Vagina (tissue), 2 donors: ENCODE measurements at regions not wholly inside any gene's neighbourhood (a gene's known extent, or its start where the extent isn't known, plus 50 kb on each side); places are given as distances from the start of the nearest gene placed in this dataset.

Experiments
- DNase-seq, 2 donors: peaks; one replicate each; pipeline ENCODE4 v3.0.0-alpha.2; 2017; ENCODE audit errors: extremely low spot score in 2 of 2
- H3K27ac ChIP-seq: fragments of 200-600 bp; sonication (generic); one replicate; pipeline ENCODE4 v1.5.1; 2019
- H3K27me3 ChIP-seq: fragments of 200-600 bp; sonication (generic); one replicate; pipeline ENCODE4 v1.5.1; 2019
- H3K36me3 ChIP-seq, 2 donors: fragments of 200-600 bp; sonication (generic); one replicate each; pipeline ENCODE4 v1.5.1; 2017 to 2019
- H3K4me1 ChIP-seq: fragments of 200-600 bp; sonication (generic); one replicate; pipeline ENCODE4 v1.5.1; 2019
- H3K4me3 ChIP-seq, 2 donors: fragments of 200-600 bp; sonication (generic); 1 replicate in 1 of 2; 2 replicates in 1 of 2; pipeline ENCODE4 v1.5.1; 2016 to 2019
- H3K9me3 ChIP-seq: fragments of 200-600 bp; sonication (generic); one replicate; pipeline ENCODE4 v1.5.1; 2019
- POLR2A ChIP-seq, 2 donors: fragments of 450-650 bp; IDR thresholded peaks; one replicate each; pipeline ENCODE4 v1.6.1; 2017; ENCODE audit warnings: antibody characterized with exemption in 2 of 2, mild to moderate bottlenecking in 2 of 2, moderate library complexity in 2 of 2
- POLR2AphosphoS5 ChIP-seq, 2 donors: sonication (generic); formaldehyde crosslinking; IDR thresholded peaks; one replicate each; pipeline ENCODE4 v1.9.0; 2017; ENCODE audit warnings: antibody characterized with exemption in 2 of 2, mild to moderate bottlenecking in 2 of 2, low read depth in 1 of 2; ENCODE audit not compliant: insufficient read depth in 1 of 2
- intact Hi-C: fragments of 100-400 bp; cut with DNase I; formaldehyde crosslinking; loops from one replicate; pipeline ENCODE4 v1.15.1; 2023
- TF ChIP-seq, protein P1 (sequence below), 3 experiments: fragments of 450-650 bp in 2 of 3; fragments of 200-600 bp in 1 of 3; sonication (generic) in 1 of 3; IDR thresholded peaks; one replicate each; pipeline ENCODE4 v1.5.1; 2017 to 2019; ENCODE audit warnings: antibody characterized with exemption in 3 of 3, mild to moderate bottlenecking in 2 of 3, moderate library complexity in 2 of 3

GRCh38 chr4:175234162-175234561 is 316.0 kb downstream of the ADAM29 start:
- Histone ChIP-seq H3K27me3 (no peaks in the 10 kb centered on the region), H3K36me3 (no peaks in the 10 kb centered on the region), H3K4me1 (no peaks in the 10 kb centered on the region), H3K27ac (no peak overlapping the region), H3K4me3 (no peak overlapping the region), H3K9me3 (no peaks in the 10 kb centered on the region)
- TF ChIP-seq POLR2A (IDR thresholded peaks at IDR 0.05) (no peak), POLR2AphosphoS5 (IDR thresholded peaks at IDR 0.05; ENCODE audit: insufficient read depth in 1 of 2, low read depth in 1 of 2) (no peak)
- TF ChIP-seq, protein P1, sequence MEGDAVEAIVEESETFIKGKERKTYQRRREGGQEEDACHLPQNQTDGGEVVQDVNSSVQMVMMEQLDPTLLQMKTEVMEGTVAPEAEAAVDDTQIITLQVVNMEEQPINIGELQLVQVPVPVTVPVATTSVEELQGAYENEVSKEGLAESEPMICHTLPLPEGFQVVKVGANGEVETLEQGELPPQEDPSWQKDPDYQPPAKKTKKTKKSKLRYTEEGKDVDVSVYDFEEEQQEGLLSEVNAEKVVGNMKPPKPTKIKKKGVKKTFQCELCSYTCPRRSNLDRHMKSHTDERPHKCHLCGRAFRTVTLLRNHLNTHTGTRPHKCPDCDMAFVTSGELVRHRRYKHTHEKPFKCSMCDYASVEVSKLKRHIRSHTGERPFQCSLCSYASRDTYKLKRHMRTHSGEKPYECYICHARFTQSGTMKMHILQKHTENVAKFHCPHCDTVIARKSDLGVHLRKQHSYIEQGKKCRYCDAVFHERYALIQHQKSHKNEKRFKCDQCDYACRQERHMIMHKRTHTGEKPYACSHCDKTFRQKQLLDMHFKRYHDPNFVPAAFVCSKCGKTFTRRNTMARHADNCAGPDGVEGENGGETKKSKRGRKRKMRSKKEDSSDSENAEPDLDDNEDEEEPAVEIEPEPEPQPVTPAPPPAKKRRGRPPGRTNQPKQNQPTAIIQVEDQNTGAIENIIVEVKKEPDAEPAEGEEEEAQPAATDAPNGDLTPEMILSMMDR (IDR thresholded peaks at IDR 0.05) = no peak
- intact Hi-C loops = no loop called here
- no peak for DNase-seq

GRCh38 chr4:175238827-175239517 is 320.8 kb downstream of the ADAM29 start:
- no peaks in the 10 kb centered on the region for H3K27me3 ChIP-seq
- no peak overlapping the region for H3K27ac ChIP-seq
- intact Hi-C loops = no loop called here
- TF ChIP-seq, protein P1 (IDR thresholded peaks at IDR 0.05) = no peak
- TF ChIP-seq POLR2A (IDR thresholded peaks at IDR 0.05) (no peak), POLR2AphosphoS5 (IDR thresholded peaks at IDR 0.05; ENCODE audit: insufficient read depth in 1 of 2, low read depth in 1 of 2) (no peak)
- DNase-seq = no peak
- H3K36me3 ChIP-seq = no peaks in the 10 kb centered on the region
- H3K9me3 ChIP-seq = no peaks in the 10 kb centered on the region
- H3K4me3 ChIP-seq = no peak overlapping the region
- H3K4me1 ChIP-seq = no peaks in the 10 kb centered on the region

GRCh38 chr4:175246941-175247340 is 328.8 kb downstream of the ADAM29 start:
- DNase-seq = no peak

GRCh38 chr4:175252642-175253041 is 334.5 kb downstream of the ADAM29 start:
- Histone ChIP-seq H3K4me3 (no peak overlapping the region), H3K9me3 (no peaks in the 10 kb centered on the region), H3K36me3 (no peaks in the 10 kb centered on the region), H3K27me3 (no peaks in the 10 kb centered on the region), H3K27ac (no peak overlapping the region), H3K4me1 (no peaks in the 10 kb centered on the region)
- intact Hi-C loops = no loop called here
- no peak for DNase-seq
- TF ChIP-seq POLR2A (IDR thresholded peaks at IDR 0.05) (no peak), POLR2AphosphoS5 (IDR thresholded peaks at IDR 0.05; ENCODE audit: insufficient read depth in 1 of 2, low read depth in 1 of 2) (no peak)
- TF ChIP-seq, protein P1 (IDR thresholded peaks at IDR 0.05) = no peak

More at GRCh38 chr4:175246941-175247340, 328.8 kb downstream of the ADAM29 start:
- no peaks in the 10 kb centered on the region for H3K9me3 ChIP-seq
- no peaks in the 10 kb centered on the region for H3K27me3 ChIP-seq
- no peaks in the 10 kb centered on the region for H3K4me1 ChIP-seq
- H3K4me3 ChIP-seq = no peak overlapping the region
- intact Hi-C loops = no loop called here
- TF ChIP-seq, protein P1 (IDR thresholded peaks at IDR 0.05) = no peak
- TF ChIP-seq POLR2A (IDR thresholded peaks at IDR 0.05) = no peak
- no peak for TF ChIP-seq POLR2AphosphoS5 (IDR thresholded peaks at IDR 0.05; ENCODE audit: insufficient read depth in 1 of 2, low read depth in 1 of 2)
- H3K36me3 ChIP-seq = no peaks in the 10 kb centered on the region
- H3K27ac ChIP-seq = no peak overlapping the region

DNA sequence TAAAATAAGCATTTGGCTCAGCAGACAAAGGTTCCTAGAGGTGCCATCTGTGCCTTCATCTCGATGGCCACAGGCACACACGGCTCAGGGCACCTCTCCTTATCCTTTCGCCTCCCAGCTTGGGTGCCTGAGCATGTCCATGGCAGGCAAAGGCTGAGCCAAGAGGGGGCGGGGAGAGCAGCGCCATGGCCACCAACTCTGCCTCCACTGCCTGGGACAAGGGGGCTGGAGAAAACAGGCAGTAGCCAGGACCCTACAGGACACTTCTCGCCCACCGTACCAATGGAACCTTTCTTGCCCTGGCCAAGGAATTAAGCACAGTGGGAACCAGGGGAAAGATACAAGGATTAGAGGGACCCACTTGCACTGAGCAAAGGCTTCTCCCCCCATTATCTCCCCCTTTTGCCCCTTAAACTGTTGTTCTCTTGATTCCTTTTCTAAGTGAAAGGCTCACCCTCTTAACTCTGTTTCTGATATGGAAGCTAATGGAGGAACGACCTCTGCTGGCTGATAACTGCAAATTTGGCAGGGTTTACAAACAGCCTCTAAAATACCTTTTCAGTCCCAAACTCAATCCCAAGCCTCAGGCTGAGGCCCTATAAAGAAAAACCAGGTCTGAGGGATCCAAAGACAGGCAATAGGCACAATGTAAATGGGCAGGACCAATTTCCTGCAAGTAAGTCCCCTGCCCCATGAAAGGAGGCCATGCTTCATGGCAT is 335.2 kb downstream of the ADAM29 start:
- no peaks in the 10 kb centered on the region for H3K4me1 ChIP-seq
- H3K4me3 ChIP-seq = no peak overlapping the region
- H3K27ac ChIP-seq = no peak overlapping the region
- intact Hi-C loops = no loop called here
- no peaks in the 10 kb centered on the region for H3K27me3 ChIP-seq
- TF ChIP-seq POLR2A (IDR thresholded peaks at IDR 0.05) = no peak
- TF ChIP-seq POLR2AphosphoS5 (IDR thresholded peaks at IDR 0.05; ENCODE audit: insufficient read depth in 1 of 2, low read depth in 1 of 2) = no peak
- TF ChIP-seq, protein P1 (IDR thresholded peaks at IDR 0.05) = no peak
- no peaks in the 10 kb centered on the region for H3K36me3 ChIP-seq
- no peaks in the 10 kb centered on the region for H3K9me3 ChIP-seq
- no peak for DNase-seq
